ENCODE measurements at regions not wholly inside any gene's neighbourhood (a gene's known extent, or its start where the extent isn't known, plus 50 kb on each side); places are given as distances from the start of the nearest gene placed in this dataset.

GRCh38 chr20:12198281-12198680 lies 280.6 kb downstream of the BTBD3 start:
- TF ChIP-seq CTCF (IDR thresholded peaks at IDR 0.05; ENCODE audit: extremely low read depth in 1 of 2, insufficient read depth in 1 of 2, low read depth in 1 of 2, low read length in 2 of 2) (no peak), EZH2 (IDR thresholded peaks at IDR 0.05; ENCODE audit: borderline replicate concordance, low read depth, low read length, severe bottlenecking) (no peak), MYC (IDR thresholded peaks at IDR 0.05; ENCODE audit: low read depth, low read length) (no peak), POLR2A (IDR thresholded peaks at IDR 0.05; ENCODE audit: low read depth, low read length) (no peak), GATA2 (IDR thresholded peaks at IDR 0.05; ENCODE audit: insufficient read depth, insufficient read length, low read depth, low read length) (no peak), JUN (IDR thresholded peaks at IDR 0.05; ENCODE audit: borderline replicate concordance, insufficient read depth, insufficient read length, low read depth) (no peak), POLR2AphosphoS5 (IDR thresholded peaks at IDR 0.05; ENCODE audit: insufficient read depth, low read depth, low read length) (no peak), FOS (IDR thresholded peaks at IDR 0.05; ENCODE audit: borderline replicate concordance, insufficient read depth, low read length) (no peak)
